Glomerular endothelial cell (primary cell): ENCODE measurements at regions not wholly inside any gene's neighbourhood (a gene's known extent, or its start where the extent isn't known, plus 50 kb on each side); places are given as distances from the start of the nearest gene placed in this dataset.
A peak's percentile ranks its signal among the peaks of the same experiment; 100 is the strongest.

Experiments
- DNase-seq: peaks from one replicate; pipeline ENCODE4 v3.0.0-alpha.2; 2011; ENCODE audit warnings: low read depth, low spot score; ENCODE audit errors: extremely low read depth

DNA sequence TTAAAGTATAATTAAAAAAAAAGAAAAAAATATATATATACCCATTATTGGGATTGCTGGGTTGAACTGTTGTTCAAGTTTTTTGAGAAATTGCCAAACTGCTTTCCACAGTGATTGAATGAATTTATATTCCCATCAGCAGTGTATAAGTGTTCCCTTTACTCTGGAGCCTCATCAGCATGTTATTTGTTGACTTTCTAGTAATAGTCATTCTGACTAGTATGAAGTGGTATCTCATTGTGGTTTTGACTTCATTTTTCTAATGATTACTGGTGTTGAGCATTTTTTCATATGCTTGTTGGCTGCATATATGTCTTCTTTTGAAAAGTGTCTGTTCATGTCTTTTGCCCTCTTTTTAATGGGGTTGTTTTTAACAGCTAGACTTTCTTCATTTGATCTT is 1260.8 kb upstream of the GJE1 start:
- DNase-seq: no peak

- DNase-seq: no peak
Observed at GRCh38 chr6:140867336-140867735, 1265.4 kb upstream of the GJE1 start.

DNA sequence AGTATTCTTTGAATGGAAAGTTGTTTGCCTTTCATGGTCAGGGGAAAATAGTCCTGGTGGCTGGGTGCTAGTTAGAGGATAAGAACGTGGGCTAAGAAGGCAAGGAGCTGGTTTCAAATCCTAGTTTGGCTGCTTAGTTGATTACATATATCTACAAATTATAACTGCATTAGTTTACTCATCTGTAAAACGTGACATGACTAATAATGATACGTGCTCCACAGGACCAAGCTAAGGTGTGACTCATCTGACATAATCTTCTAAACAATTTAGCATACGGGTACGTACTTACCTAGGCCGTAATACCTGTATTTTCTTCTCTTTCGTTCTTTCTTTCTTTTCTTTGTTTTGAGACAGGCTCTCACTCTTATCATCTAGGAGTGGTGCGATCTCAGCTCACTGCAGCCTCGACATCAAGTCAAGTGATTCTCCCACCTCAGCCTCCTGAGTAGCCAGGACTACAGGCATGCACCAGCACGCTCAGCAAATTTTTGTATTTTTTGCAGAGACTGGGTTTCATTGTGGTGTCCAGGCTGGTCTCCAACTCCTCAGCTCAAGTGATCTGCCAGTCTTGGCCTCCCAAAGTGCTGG is 1274.2 kb upstream of the GJE1 start:
- no peak for DNase-seq

DNA sequence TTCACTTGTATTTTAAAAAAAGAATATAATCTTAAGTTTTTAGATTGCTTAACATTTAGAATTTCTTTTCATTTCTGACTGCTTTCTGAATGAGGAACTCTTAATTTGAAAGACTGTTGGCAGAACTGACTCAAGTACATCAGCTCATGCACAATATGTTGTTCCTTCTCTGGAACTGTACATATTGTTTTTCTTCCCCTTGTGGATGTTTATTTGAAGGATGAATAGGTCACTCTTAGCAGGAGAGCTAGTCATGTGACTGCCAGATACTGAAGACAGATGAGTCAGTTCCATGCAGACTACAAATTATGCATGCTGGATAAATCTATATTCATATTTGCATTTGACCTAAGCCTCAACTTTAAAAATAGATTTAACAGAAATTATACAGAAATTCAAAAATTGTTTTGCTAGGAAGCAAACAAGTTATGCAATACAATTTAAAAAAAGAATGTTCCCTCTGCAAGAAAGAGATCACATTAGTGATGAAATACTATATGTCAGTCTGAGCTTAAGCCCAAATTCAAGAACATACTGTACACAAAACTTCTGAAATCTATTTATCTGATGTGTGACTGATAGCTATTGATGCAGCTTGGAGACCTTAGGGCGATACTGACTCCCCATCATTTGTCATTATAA is 1274.9 kb upstream of the GJE1 start:
- DNase-seq: peak; percentile 66

DNA sequence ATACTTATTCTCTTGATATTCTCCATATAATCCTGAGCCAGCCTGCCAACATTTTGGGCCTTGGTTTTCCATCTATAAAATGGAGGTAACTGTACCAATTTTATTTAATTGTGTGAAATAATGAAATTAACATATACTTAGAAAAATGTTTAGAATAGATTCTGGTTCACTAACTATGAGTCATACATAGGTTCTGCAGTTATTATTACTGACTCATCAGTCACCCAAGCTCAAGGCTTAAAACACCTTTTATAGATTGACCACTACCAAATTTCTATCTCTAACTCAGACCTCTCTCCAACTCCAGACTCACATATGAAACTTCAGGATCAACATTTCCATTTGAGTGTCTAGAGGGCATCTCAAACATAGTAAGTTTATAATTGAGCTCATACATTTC is 1277.2 kb upstream of the GJE1 start:
- DNase-seq: no peak

DNA sequence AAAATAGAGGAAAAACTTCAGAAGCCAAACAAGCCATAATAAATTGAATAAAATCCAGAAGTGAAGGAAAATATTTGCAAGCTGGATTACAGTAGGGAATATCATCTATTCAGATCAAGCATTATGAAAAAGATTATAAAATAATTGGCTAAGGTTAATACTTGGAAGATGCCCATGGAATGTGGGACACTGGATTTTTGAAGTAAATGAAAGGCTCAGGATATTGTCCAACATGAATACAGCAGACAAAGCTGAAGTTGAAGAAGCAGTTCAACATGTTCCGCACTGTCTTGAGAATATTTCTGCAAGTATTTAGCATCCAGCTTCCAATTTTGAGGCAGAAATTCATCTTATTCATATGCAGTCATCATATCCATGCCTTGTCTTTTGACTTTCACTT is 1278.4 kb upstream of the GJE1 start:
- DNase-seq: no peak

- no peak for DNase-seq
Observed at GRCh38 chr6:140850438-140850837, 1282.3 kb upstream of the GJE1 start.

DNA sequence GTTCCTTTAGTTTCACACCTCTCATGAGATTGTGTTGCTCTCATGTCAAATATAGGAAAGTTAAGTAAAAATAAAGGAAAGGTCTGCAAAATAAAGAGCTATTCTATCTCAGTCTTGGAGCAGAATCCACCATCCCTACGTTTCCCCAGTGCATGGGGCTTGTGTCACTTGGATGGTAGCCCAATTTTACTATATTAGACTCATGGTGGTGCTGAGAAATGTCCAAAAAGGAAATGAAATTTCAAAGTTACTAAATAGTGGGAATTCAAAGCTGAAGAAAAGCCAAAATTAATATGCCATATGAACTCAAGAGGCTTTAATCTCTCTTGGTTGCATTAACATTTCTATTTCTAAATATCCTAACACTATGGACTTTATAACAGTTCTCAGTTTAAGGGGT is 1283.3 kb upstream of the GJE1 start:
- DNase-seq: no peak

DNA sequence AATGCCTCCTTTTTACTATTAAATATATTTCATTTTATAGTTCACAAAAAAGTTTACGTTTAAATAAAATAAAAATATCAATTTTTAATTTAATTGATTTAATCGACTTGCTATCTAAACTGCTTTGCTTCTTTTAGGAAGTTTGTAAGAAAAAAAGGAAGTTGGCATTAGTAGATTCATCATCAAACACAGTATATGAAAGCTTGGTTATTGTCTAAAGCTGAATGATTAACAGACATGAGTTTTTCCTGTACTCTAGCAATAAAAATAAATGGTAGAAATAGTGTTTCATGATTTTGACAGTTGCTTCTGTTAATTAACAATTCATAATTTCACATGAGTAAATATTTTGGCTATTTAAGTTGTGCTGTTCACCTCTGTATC is 1285.5 kb upstream of the GJE1 start:
- DNase-seq: no peak

DNA sequence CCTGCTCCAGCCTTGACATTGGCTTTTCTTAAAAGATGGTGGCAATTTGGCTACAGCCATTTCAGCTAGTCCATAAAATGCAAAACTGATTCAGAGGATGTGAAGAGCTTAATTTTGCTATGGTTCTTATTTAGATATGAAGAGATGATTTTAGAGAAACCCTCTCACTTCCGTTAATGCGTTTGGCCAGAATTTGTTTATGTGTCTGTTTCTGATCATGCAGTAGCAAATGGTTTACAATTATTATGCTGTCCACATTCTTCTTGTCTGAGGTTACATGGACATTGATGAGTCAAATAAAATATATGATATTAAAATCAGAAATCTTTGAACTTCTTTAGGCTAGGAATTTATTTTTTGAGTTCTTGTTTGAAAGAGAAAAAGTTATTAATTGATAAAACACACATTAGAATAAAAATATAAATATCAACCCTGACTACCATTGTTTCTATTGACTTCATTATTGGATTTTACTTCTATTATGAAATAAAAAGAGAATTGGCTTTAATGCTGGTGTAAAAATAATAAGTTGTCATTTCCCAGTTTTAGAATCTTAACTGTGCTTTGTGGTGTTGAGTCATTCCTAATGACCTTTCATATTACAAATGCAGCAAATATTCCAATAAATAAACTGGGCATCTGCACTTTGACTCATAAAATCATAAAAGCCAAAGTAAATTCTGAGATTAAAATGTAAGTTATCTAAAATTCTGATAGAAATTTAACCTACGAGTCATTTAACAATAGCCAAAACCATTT is 1286.0 kb upstream of the GJE1 start:
- no peak for DNase-seq

DNA sequence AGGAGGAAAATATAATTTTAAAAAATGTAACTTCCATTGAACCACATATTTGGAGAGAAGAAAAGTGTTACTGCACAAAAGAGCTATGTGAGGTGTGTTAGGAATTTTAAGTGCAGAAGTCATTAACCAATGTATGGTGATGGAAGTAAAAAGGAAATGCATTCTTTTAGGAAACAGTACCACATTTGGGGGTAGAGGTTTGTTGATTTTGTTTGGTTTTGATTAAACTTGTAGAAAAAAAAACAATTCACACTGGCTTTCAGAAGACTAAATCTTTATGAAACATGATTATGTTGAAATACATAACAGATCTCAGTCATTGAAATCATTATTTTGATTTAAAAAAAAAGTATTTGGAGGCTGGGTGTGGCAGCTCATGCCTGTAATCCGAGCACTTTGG is 1287.0 kb upstream of the GJE1 start:
- DNase-seq: no peak

- DNase-seq: no peak
Observed at GRCh38 chr6:140844167-140844566, 1288.6 kb upstream of the GJE1 start.

DNA sequence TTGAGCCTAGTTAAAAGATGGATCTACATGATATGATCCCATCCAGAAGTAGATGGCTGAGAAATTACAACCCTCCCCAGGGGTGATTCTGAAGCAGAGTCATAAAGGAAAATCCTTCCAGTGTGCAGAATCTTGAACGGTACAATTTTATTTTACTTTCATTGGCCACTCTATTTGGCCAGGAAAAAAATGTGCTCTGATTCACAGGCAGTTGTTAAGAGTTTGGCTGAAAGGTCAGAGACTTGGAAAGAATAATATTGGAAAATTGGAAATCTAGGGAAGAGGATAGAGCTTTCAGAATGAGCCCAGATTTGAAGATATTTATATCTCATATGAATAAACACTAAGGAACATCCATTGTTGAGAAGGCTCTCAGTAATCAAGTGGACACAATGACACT is 1299.3 kb upstream of the GJE1 start:
- DNase-seq: no peak

GRCh38 chr6:140830666-140831065 is 1302.1 kb upstream of the GJE1 start:
- no peak for DNase-seq

DNA sequence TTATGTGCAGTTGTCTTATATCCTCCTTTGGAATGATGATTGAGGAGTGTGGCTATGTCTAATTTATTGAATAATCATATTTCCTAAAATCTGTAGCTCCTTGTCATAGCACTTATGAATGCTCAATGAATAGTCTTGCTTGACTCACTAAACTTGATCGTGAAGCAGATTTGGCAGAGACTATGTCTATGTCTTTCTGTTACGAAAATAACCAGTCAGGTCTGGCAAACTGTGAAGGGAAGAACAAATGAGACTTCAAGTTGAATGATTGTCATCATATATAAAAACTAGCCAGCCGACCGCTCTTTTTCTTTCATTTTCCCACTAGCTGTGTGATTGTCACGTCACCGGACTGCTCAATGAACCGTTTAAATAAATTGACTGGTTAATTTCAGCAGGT is 1303.9 kb upstream of the GJE1 start:
- DNase-seq: no peak

DNA sequence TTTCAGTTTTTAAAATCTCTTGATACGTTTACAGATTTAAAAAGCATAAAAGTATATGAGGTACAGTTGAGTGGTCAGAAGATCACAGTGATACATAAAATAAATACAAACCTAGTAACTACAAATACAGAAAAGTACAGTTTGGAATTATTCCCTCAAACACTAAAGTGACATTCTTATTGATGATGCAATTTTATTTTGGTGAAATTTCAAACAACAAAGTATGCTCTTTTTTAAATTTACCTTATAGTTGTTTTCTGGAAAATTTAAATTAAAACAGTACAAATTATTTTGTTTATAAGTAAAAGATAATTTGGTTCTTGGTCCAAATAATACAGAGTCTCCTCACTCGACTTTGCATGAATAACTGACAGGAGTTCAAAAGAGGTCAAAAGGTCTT is 1305.1 kb upstream of the GJE1 start:
- DNase-seq: no peak

DNA sequence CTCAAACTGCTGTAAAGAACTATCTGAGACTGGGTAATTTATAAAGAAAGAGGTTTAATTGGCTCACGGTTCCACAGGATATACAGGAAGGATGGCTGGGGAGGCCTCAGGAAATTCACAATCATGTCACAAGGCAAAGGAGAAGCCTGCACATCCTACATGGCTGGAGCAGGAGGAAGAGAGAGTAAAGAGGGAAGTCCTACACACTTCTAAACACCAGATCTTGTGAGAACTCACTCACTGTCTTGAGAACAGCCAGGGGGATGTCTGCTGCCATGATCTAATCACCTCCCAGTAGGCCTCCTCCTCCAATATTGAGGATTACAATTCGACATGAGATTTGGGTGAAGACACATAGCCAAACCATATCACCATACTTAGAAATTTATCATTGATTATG is 1307.0 kb upstream of the GJE1 start:
- no peak for DNase-seq

DNA sequence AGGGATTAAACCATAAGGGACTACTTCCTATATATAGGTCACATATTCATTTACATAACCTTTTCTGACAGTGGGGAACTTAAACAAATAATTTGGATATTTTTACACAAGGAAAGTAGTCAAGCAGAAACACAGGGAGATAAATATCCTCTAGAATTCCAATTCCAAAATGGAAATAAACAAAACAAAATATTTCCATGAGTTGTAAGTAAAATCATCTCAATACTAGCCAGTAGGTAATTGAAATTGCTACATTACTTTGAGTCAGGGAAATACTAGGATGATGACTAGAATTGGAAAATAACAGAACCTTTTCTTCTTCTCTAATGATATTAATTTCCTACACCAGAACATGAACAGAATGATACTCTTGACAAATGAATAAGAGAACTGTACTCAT is 1308.1 kb upstream of the GJE1 start:
- DNase-seq: no peak

GRCh38 chr6:140821196-140821595 is 1311.5 kb upstream of the GJE1 start:
- no peak for DNase-seq

GRCh38 chr6:140817176-140817575 is 1315.5 kb upstream of the GJE1 start:
- DNase-seq: no peak

DNA sequence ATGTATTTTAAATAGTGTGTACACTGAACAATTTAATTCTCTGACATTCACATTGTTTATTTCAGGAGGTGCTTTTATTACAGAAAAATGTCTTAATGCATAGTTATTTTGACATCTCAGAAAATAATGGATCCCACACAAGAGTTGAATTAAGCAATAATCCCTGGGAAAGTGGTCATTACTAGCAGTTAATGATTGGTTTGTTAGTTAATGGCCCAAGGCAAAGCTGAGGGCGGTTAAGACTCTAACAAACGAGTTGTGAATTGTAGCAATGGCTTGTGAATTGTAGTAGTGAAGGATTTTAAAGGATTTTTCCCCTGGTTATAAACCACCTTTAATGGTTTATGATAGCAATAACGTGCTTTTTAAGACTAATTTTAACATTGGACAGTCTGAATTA is 1316.0 kb upstream of the GJE1 start:
- DNase-seq: no peak

GRCh38 chr6:140812636-140813035 is 1320.1 kb upstream of the GJE1 start:
- DNase-seq: no peak
